Astrocyte (in vitro differentiated cells and primary cell): ENCODE measurements at regions not wholly inside any gene's neighbourhood (a gene's known extent, or its start where the extent isn't known, plus 50 kb on each side); places are given as distances from the start of the nearest gene placed in this dataset.

Experiments
- EZH2 ChIP-seq: IDR thresholded peaks from 2 replicates; pipeline ENCODE4 v1.6.1; 2012; ENCODE audit warnings: mild to moderate bottlenecking, low read length, inconsistent platforms; ENCODE audit not compliant: insufficient read depth
- TF ChIP-seq, protein P1 (sequence below): IDR thresholded peaks from 2 replicates; pipeline ENCODE4 v1.5.1; 2011; ENCODE audit warnings: low read depth, mild to moderate bottlenecking, inconsistent platforms, low read length, moderate library complexity; ENCODE audit not compliant: insufficient read depth

DNA sequence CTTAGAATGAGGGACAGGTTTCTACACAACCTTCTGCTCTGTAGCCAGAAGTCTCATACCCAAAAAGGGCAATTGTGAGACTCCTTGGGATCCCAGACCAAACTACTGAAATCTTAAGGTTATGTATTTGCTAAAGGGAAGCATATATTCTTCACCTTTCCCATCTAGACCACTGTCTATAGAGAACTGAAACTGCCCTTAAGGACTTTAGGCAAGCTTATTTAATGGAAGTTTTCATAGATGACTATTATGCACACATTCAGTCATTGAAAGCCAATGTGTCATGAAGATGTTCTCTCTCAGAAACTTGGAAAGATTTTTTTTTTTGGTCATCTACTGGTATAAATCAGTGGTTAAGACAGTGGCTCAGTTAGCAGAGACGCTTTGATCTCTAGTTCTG lies 365.3 kb downstream of the MCTP2 start:
- TF ChIP-seq, protein P1, sequence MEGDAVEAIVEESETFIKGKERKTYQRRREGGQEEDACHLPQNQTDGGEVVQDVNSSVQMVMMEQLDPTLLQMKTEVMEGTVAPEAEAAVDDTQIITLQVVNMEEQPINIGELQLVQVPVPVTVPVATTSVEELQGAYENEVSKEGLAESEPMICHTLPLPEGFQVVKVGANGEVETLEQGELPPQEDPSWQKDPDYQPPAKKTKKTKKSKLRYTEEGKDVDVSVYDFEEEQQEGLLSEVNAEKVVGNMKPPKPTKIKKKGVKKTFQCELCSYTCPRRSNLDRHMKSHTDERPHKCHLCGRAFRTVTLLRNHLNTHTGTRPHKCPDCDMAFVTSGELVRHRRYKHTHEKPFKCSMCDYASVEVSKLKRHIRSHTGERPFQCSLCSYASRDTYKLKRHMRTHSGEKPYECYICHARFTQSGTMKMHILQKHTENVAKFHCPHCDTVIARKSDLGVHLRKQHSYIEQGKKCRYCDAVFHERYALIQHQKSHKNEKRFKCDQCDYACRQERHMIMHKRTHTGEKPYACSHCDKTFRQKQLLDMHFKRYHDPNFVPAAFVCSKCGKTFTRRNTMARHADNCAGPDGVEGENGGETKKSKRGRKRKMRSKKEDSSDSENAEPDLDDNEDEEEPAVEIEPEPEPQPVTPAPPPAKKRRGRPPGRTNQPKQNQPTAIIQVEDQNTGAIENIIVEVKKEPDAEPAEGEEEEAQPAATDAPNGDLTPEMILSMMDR = no peak
- TF ChIP-seq EZH2 = no peak
